Panc1 (cell line): ENCODE measurements at regions not wholly inside any gene's neighbourhood (a gene's known extent, or its start where the extent isn't known, plus 50 kb on each side); places are given as distances from the start of the nearest gene placed in this dataset.

Experiments used
- ATAC-seq: fragments of 200-7000 bp; cut with Tn5 transposase; 2 replicates; pipeline ENCODE4 v1.9.1; 2020; ENCODE audit warnings: mild to moderate bottlenecking, moderate library complexity
- BruUV-seq: library from RNA; stranded (reverse); fragments of 400-500 nt; replicated peaks from 2 replicates; lab custom pipeline; 2021; lab: Mats Ljungman, UMichigan
- CTCF ChIA-PET: fragments of 300-600 bp; sonication (Branson Sonifier 250); formaldehyde crosslinking; loops from one replicate; lab custom pipeline; 2022; ENCODE audit warnings: antibody characterized with exemption; lab: Charles Lee
- POLR2A ChIA-PET: fragments of 300-600 bp; sonication (Branson Sonifier 250); formaldehyde crosslinking; loops from one replicate; lab custom pipeline; 2022; ENCODE audit warnings: antibody characterized with exemption; lab: Charles Lee
- DNase-seq: peaks from one replicate; pipeline ENCODE4 v3.0.0-alpha.2; 2010; ENCODE audit warnings: low read depth, low spot score
- H3K27ac ChIP-seq: 2 replicates; pipeline ENCODE4 v1.5.1; 2011; ENCODE audit warnings: mild to moderate bottlenecking, low read length, inconsistent platforms
- H3K27me3 ChIP-seq: fragments of 200-500 bp; sonication (Bioruptor generic); 2 replicates; pipeline ENCODE4 v1.6.0; 2014; ENCODE audit warnings: low read length, inconsistent platforms; ENCODE audit not compliant: control insufficient read depth, insufficient read depth
- H3K36me3 ChIP-seq: fragments of 200-500 bp; sonication (Bioruptor generic); 2 replicates; pipeline ENCODE4 v1.5.1; 2014; ENCODE audit warnings: inconsistent platforms, mild to moderate bottlenecking, low read length, moderate library complexity; ENCODE audit not compliant: control insufficient read depth, insufficient read depth
- H3K4me1 ChIP-seq: 2 replicates; pipeline ENCODE4 v1.5.1; 2011; ENCODE audit warnings: inconsistent platforms, mild to moderate bottlenecking, low read length, moderate library complexity; ENCODE audit not compliant: control insufficient read depth, insufficient read depth
- H3K4me3 ChIP-seq, 2 experiments: 2 replicates each; pipeline ENCODE4 v1.5.1; 2011 to 2012; ENCODE audit warnings: low read depth in 2 of 2, low read length in 2 of 2, mild to moderate bottlenecking in 2 of 2, inconsistent platforms in 1 of 2, moderate library complexity in 1 of 2
- H3K9me3 ChIP-seq: fragments of 200-500 bp; sonication (Bioruptor generic); 2 replicates; pipeline ENCODE4 v1.5.1; 2014; ENCODE audit warnings: low read depth, mild to moderate bottlenecking, inconsistent platforms, low read length, moderate library complexity; ENCODE audit not compliant: control insufficient read depth, insufficient read depth
- POLR2AphosphoS5 ChIP-seq: IDR thresholded peaks from 2 replicates; pipeline ENCODE4 v1.6.1; 2012; ENCODE audit warnings: mild to moderate bottlenecking, low read depth, low read length, moderate library complexity
- SIN3A ChIP-seq: IDR thresholded peaks from 2 replicates; pipeline ENCODE4 v1.6.1; 2012; ENCODE audit warnings: low read depth, mild to moderate bottlenecking, low read length, moderate library complexity, borderline replicate concordance; ENCODE audit not compliant: insufficient read depth
- TCF7L2 ChIP-seq: IDR thresholded peaks from 2 replicates; pipeline ENCODE4 v1.6.1; 2011; ENCODE audit warnings: mild to moderate bottlenecking, low read depth, low read length, inconsistent platforms
- in situ Hi-C: cut with HindIII; loops from 2 replicates; pipeline ENCODE4 v1.10.0; 2016; ENCODE audit warnings: low sequenced_read_pairs, low pct_unique_long_range_greater_than_20kb
- intact Hi-C: fragments of 100-400 bp; cut with micrococcal nuclease; formaldehyde crosslinking; loops from one replicate; pipeline ENCODE4 v1.10.0; 2022; ENCODE audit not compliant: unreplicated experiment
- TF ChIP-seq, protein P1 (sequence below), 2 experiments: IDR thresholded peaks; 2 replicates each; pipeline ENCODE4 v1.6.1; 2011 to 2012; ENCODE audit warnings: low read depth in 2 of 2, control low read depth in 1 of 2, low read length in 1 of 2, mild to moderate bottlenecking in 1 of 2, moderate library complexity in 1 of 2; ENCODE audit not compliant: insufficient read depth in 1 of 2
- TF ChIP-seq, protein P2 (sequence below): fragments of 450-650 bp; IDR thresholded peaks from 2 replicates; pipeline ENCODE4 v1.5.1; 2017; ENCODE audit warnings: mild to moderate bottlenecking

GRCh38 chr2:125925891-125926546, 729.9 kb upstream of the GYPC start:
- ATAC-seq = no peak
- in situ Hi-C loops = no loop called here

GRCh38 chr2:125935559-125935958, 720.4 kb upstream of the GYPC start:
- no peak for ATAC-seq
- in situ Hi-C loops (no loop called here), intact Hi-C loops (no loop called here)
- TF ChIP-seq POLR2AphosphoS5 (no peak), TCF7L2 (no peak), SIN3A (no peak)
- TF ChIP-seq, protein P1, sequence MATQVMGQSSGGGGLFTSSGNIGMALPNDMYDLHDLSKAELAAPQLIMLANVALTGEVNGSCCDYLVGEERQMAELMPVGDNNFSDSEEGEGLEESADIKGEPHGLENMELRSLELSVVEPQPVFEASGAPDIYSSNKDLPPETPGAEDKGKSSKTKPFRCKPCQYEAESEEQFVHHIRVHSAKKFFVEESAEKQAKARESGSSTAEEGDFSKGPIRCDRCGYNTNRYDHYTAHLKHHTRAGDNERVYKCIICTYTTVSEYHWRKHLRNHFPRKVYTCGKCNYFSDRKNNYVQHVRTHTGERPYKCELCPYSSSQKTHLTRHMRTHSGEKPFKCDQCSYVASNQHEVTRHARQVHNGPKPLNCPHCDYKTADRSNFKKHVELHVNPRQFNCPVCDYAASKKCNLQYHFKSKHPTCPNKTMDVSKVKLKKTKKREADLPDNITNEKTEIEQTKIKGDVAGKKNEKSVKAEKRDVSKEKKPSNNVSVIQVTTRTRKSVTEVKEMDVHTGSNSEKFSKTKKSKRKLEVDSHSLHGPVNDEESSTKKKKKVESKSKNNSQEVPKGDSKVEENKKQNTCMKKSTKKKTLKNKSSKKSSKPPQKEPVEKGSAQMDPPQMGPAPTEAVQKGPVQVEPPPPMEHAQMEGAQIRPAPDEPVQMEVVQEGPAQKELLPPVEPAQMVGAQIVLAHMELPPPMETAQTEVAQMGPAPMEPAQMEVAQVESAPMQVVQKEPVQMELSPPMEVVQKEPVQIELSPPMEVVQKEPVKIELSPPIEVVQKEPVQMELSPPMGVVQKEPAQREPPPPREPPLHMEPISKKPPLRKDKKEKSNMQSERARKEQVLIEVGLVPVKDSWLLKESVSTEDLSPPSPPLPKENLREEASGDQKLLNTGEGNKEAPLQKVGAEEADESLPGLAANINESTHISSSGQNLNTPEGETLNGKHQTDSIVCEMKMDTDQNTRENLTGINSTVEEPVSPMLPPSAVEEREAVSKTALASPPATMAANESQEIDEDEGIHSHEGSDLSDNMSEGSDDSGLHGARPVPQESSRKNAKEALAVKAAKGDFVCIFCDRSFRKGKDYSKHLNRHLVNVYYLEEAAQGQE (IDR thresholded peaks at IDR 0.05; ENCODE audit: insufficient read depth in 1 of 2, low read depth in 2 of 2, low read length in 1 of 2) = no peak
- TF ChIP-seq, protein P2, sequence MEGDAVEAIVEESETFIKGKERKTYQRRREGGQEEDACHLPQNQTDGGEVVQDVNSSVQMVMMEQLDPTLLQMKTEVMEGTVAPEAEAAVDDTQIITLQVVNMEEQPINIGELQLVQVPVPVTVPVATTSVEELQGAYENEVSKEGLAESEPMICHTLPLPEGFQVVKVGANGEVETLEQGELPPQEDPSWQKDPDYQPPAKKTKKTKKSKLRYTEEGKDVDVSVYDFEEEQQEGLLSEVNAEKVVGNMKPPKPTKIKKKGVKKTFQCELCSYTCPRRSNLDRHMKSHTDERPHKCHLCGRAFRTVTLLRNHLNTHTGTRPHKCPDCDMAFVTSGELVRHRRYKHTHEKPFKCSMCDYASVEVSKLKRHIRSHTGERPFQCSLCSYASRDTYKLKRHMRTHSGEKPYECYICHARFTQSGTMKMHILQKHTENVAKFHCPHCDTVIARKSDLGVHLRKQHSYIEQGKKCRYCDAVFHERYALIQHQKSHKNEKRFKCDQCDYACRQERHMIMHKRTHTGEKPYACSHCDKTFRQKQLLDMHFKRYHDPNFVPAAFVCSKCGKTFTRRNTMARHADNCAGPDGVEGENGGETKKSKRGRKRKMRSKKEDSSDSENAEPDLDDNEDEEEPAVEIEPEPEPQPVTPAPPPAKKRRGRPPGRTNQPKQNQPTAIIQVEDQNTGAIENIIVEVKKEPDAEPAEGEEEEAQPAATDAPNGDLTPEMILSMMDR = no peak
- DNase-seq = no peak
- ChIA-PET POLR2A (no interaction called here), CTCF (no interaction called here)
- Histone ChIP-seq H3K4me1 (no peaks in the 10 kb centered on the region), H3K9me3 (0 out of 2 replicates have a peak, but pooled peaks cover 2% of the 10 kb centered on the region), H3K27me3 (no peaks in the 10 kb centered on the region), H3K27ac (no peak overlapping the region), H3K36me3 (no peaks in the 10 kb centered on the region), H3K4me3 (no peak overlapping the region)
- no TSS peak for BruUV-seq

More at GRCh38 chr2:125925891-125926546, 729.9 kb upstream of the GYPC start:
- POLR2A ChIA-PET = no interaction called here
- CTCF ChIA-PET = interaction anchor here (0.6 kb wide), 1 partner anchor 754 kb away, joined by 3 read pairs; no protein-coding TSS in a partner anchor
- TF ChIP-seq, protein P1 (IDR thresholded peaks at IDR 0.05; ENCODE audit: insufficient read depth in 1 of 2, low read depth in 2 of 2, low read length in 1 of 2) = no peak
- Histone ChIP-seq H3K4me1 (no peaks in the 10 kb centered on the region), H3K4me3 (no peak overlapping the region), H3K27ac (no peak overlapping the region), H3K27me3 (no peaks in the 10 kb centered on the region), H3K9me3 (no peaks in the 10 kb centered on the region), H3K36me3 (no peaks in the 10 kb centered on the region)
- no TSS peak for BruUV-seq
- no peak for DNase-seq
- intact Hi-C loops = no loop called here
